Colonic mucosa (tissue), 4 donors: ENCODE measurements at regions not wholly inside any gene's neighbourhood (a gene's known extent, or its start where the extent isn't known, plus 50 kb on each side); places are given as distances from the start of the nearest gene placed in this dataset.

Experiments
- DNase-seq: peaks from one replicate; pipeline ENCODE4 v3.0.0-alpha.2; 2020
- H3K27ac ChIP-seq: fragments of 200-600 bp; one replicate; pipeline ENCODE4 v1.8.0; 2021
- H3K27me3 ChIP-seq: fragments of 200-600 bp; one replicate; pipeline ENCODE4 v1.8.0; 2021
- H3K36me3 ChIP-seq: fragments of 200-600 bp; one replicate; pipeline ENCODE4 v1.8.0; 2021
- H3K4me1 ChIP-seq: fragments of 200-600 bp; one replicate; pipeline ENCODE4 v1.8.0; 2021; ENCODE audit warnings: mild to moderate bottlenecking
- H3K4me3 ChIP-seq: fragments of 200-600 bp; one replicate; pipeline ENCODE4 v1.8.0; 2021
- H3K9ac ChIP-seq, 2 donors: one replicate each; pipeline ENCODE4 v1.7.0; 2013; ENCODE audit warnings: control low read depth in 2 of 2, low read depth in 2 of 2, low read length in 2 of 2
- H3K9me3 ChIP-seq: fragments of 200-600 bp; one replicate; pipeline ENCODE4 v1.8.0; 2021
- intact Hi-C: fragments of 100-400 bp; cut with DNase I; formaldehyde crosslinking; loops from one replicate; pipeline ENCODE4 v1.14.1; 2022
- TF ChIP-seq, protein P1 (sequence below): fragments of 200-600 bp; IDR thresholded peaks from one replicate; pipeline ENCODE4 v1.8.0; 2022; ENCODE audit warnings: antibody characterized with exemption, mild to moderate bottlenecking
- donor health status: healthy.
- donor health status: DM: no; HTN: no; CAD: no.
- donor health status: DM: no; HTN: no; CAD: no.

DNA sequence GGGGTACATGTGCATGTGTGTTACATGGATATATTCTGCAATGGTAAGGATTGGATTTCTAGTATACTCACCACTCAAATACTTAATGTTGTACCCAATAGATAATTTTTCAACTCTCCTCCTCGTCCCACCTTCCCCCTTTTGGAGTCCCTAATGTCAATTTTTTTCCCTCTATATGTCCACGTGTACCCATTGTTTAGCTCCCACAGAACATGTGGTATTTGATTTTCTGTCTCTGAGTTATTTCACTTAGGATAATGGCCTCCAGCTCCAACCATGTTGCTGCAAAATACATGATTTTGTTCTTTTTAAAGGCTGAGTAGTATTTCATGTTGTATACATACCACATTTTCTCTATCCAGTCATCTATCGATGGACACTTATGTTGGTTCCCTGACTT, 97.2 kb upstream of the TMTC1 start:
- Histone ChIP-seq H3K27ac (no peak overlapping the region), H3K27me3 (no peaks in the 10 kb centered on the region), H3K9me3 (no peaks in the 10 kb centered on the region), H3K4me1 (no peaks in the 10 kb centered on the region), H3K9ac (no peak overlapping the region), H3K36me3 (no peaks in the 10 kb centered on the region), H3K4me3 (no peak overlapping the region)
- DNase-seq, result no peak
- TF ChIP-seq, protein P1, sequence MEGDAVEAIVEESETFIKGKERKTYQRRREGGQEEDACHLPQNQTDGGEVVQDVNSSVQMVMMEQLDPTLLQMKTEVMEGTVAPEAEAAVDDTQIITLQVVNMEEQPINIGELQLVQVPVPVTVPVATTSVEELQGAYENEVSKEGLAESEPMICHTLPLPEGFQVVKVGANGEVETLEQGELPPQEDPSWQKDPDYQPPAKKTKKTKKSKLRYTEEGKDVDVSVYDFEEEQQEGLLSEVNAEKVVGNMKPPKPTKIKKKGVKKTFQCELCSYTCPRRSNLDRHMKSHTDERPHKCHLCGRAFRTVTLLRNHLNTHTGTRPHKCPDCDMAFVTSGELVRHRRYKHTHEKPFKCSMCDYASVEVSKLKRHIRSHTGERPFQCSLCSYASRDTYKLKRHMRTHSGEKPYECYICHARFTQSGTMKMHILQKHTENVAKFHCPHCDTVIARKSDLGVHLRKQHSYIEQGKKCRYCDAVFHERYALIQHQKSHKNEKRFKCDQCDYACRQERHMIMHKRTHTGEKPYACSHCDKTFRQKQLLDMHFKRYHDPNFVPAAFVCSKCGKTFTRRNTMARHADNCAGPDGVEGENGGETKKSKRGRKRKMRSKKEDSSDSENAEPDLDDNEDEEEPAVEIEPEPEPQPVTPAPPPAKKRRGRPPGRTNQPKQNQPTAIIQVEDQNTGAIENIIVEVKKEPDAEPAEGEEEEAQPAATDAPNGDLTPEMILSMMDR, result no peak
- intact Hi-C loops, result no loop called here

DNA sequence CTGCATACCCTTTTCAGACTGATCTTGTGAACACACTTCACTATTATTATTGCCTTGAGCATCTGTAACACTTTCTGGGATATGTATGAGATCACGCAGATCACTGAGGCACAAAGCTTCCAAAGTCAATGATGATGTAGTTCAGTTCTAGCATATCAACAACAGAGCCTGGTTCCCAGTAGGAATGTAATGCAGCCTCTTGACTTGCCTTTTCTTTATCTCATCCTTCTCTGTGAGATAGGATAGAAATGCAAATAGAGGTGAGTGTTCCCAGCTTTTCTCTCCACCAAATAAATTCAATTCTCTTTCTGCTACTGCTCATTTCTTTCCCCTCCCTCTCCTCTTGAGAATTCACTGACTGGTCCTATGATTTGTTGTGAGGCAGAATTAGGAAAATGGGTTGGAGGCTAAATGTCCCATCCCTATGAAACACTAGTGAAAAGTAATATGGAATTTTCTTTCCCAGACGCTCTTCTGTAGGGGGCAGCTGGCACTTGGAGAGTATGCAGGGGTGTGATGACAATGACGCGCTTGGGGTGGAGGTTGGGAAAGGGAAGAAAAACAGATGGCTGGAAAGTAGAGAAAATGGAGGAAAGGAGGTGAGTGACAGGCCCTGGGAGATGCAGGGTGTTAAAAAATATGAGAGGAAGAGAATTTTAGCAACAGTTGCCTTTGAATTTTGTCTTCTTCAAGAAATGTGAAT, 96.0 kb upstream of the TMTC1 start:
- TF ChIP-seq, protein P1, result no peak
- Histone ChIP-seq H3K27me3 (no peaks in the 10 kb centered on the region), H3K4me1 (no peaks in the 10 kb centered on the region), H3K36me3 (no peaks in the 10 kb centered on the region), H3K27ac (no peak overlapping the region), H3K4me3 (no peak overlapping the region), H3K9me3 (no peaks in the 10 kb centered on the region), H3K9ac (no peak overlapping the region)
- intact Hi-C loops, result no loop called here
- no peak for DNase-seq

DNA sequence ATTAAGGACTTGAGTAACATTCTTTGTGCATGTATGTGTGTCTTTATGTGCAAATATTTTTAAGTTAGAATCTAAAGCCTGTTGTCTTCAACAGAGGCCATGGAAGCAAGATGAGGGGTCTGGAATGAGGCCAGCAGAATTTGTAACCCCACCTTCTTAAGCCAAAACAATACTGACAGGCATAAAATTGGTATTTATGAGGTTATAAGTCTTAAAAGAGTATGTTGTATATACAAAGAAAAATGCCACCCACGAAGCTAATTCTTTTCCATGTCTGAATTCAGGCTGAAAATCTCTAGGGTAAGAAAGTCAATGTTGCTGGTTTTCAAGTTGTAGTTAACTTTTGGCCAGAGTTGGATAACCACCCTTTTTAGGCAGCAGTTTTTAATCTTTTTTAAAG, 86.2 kb upstream of the TMTC1 start:
- Histone ChIP-seq H3K9ac (no peak overlapping the region), H3K4me3 (no peak overlapping the region), H3K36me3 (no peaks in the 10 kb centered on the region), H3K4me1 (no peaks in the 10 kb centered on the region), H3K27ac (no peak overlapping the region), H3K27me3 (no peaks in the 10 kb centered on the region), H3K9me3 (no peaks in the 10 kb centered on the region)
- no peak for DNase-seq
- intact Hi-C loops, result no loop called here
- TF ChIP-seq, protein P1, result no peak

DNA sequence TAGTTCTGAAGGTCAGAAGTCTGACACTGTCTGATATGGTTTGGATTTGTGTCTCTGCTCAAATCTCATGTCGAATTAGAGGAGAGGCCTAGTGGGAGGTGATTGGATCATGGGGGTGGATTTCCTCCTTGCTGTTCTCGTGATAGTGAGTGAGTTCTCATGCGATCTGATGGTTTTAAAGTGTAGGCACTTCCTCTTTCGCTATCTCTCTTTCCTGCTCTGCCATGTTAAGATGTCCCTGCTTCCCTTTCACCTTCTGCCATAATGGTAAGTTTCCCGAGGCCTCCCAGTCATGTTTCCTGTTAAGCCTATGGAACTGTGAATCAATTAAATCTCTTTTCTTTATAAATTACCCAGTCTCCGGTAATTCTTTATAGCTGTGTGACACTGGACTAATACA, 84.1 kb upstream of the TMTC1 start:
- Histone ChIP-seq H3K9me3 (no peaks in the 10 kb centered on the region), H3K4me1 (no peaks in the 10 kb centered on the region), H3K27me3 (no peaks in the 10 kb centered on the region), H3K36me3 (no peaks in the 10 kb centered on the region), H3K9ac (no peak overlapping the region), H3K4me3 (no peak overlapping the region), H3K27ac (no peak overlapping the region)
- no peak for DNase-seq
- TF ChIP-seq, protein P1, result no peak
- intact Hi-C loops, result no loop called here

DNA sequence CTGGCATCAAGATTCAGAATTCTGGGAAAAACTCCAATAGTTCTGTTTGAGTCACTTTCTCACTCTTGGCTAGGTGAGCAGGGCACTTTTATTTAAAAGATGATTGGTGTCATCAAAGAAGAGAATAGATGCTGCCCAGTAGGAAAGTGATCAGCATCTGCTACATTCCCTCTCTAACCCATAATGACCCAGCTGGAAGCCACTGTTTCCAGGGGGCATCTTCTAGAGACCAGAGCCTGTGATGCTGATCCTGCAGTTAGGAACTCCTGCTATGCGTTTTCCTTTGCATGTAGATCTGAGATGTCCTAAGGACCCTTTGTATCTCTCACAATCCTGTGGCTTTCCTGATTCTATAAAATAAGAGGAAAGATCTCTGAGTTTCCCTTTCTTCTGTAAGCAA, 79.9 kb upstream of the TMTC1 start:
- intact Hi-C loops, result no loop called here
- Histone ChIP-seq H3K27me3 (no peaks in the 10 kb centered on the region), H3K36me3 (no peaks in the 10 kb centered on the region), H3K4me3 (no peak overlapping the region), H3K9me3 (no peaks in the 10 kb centered on the region), H3K4me1 (no peaks in the 10 kb centered on the region), H3K27ac (no peak overlapping the region), H3K9ac (no peak overlapping the region)
- TF ChIP-seq, protein P1, result no peak
- DNase-seq, result no peak
